Psoas muscle (tissue), 7 donors: ENCODE measurements at regions not wholly inside any gene's neighbourhood (a gene's known extent, or its start where the extent isn't known, plus 50 kb on each side); places are given as distances from the start of the nearest gene placed in this dataset.

ENCODE experiments used
- ATAC-seq, 4 donors: fragments of 200-7000 bp; cut with Tn5 transposase; one replicate each; pipeline ENCODE4 v1.9.1; 2020; ENCODE audit warnings: moderate library complexity in 3 of 4, mild to moderate bottlenecking in 2 of 4
- DNase-seq, 2 donors: peaks; one replicate each; pipeline ENCODE4 v3.0.0-alpha.2; 2020
- H3K27ac ChIP-seq: fragments of 200-600 bp; one replicate; pipeline ENCODE4 v1.8.0; 2022
- H3K27me3 ChIP-seq, 3 donors: fragments of 200-600 bp in 1 of 3; one replicate each; pipeline versions ENCODE4 v1.6.1 to v1.8.0; 2013 to 2022; ENCODE audit warnings: low read length in 2 of 3, mild to moderate bottlenecking in 2 of 3, moderate library complexity in 1 of 3; ENCODE audit not compliant: insufficient read depth in 3 of 3
- H3K36me3 ChIP-seq, 2 donors: fragments of 200-600 bp in 1 of 2; one replicate each; pipeline versions ENCODE4 v1.6.1 to v1.8.0; 2013 to 2022; ENCODE audit warnings: low read depth in 1 of 2, mild to moderate bottlenecking in 1 of 2, moderate library complexity in 1 of 2; ENCODE audit not compliant: insufficient read depth in 1 of 2
- H3K4me1 ChIP-seq: fragments of 200-600 bp; one replicate; pipeline ENCODE4 v1.8.0; 2022
- H3K4me3 ChIP-seq: fragments of 200-600 bp; one replicate; pipeline ENCODE4 v1.8.0; 2022; ENCODE audit warnings: mild to moderate bottlenecking
- H3K9me3 ChIP-seq: fragments of 200-600 bp; one replicate; pipeline ENCODE4 v1.8.0; 2022
- CTCF ChIP-seq: fragments of 200-600 bp; IDR thresholded peaks from one replicate; pipeline ENCODE4 v1.8.0; 2022; ENCODE audit warnings: antibody characterized with exemption
- WGBS, 3 donors: extraction: QIAGEN DNeasy Blood & Tissue Kit; methylation state at CpG; one replicate each; pipeline versions ENCODE4 v1.1.6 to v1.1.7; 2013; 5-methylcytosine and 5-hydroxymethylcytosine counted together
- intact Hi-C, 2 donors: fragments of 100-400 bp; cut with DNase I; formaldehyde crosslinking; loops; one replicate each; pipeline versions ENCODE4 v1.11.0 to v1.14.2; 2022
- donor health status: healthy with polysubstance abuse.
- donor health status: DM: no; HTN: no; CAD: no; lungs with moderate emphysema.
- donor health status: Bipolar disorder and iron deficiency.
- donor health status: healthy.
- donor health status: DM: yes; HTN: yes; CAD: no.
- donor health status: DM: no; HTN: no; CAD: no.
- donor health status: DM: yes; HTN: yes; CAD: no.

GRCh38 chr2:66014450-66014849 lies 420.5 kb upstream of the MEIS1 start:
- DNase-seq (no peak), ATAC-seq (no peak)
- Histone ChIP-seq H3K9me3 (no peaks in the 10 kb centered on the region), H3K36me3 (no peaks in the 10 kb centered on the region), H3K4me1 (no peaks in the 10 kb centered on the region), H3K27ac (no peak overlapping the region), H3K4me3 (no peak overlapping the region), H3K27me3 (no peaks in the 10 kb centered on the region)
- WGBS, 3 donors = 89 to 92% (median 91%) methylated on average over 6 of the region's 6 CpGs
- TF ChIP-seq CTCF = no peak
- intact Hi-C loops = no loop called here

GRCh38 chr2:66013456-66013855 lies 421.5 kb upstream of the MEIS1 start:
- H3K4me1 ChIP-seq = no peaks in the 10 kb centered on the region
- H3K9me3 ChIP-seq = no peaks in the 10 kb centered on the region
- intact Hi-C loops = no loop called here
- H3K4me3 ChIP-seq = no peak overlapping the region
- peak; percentile 29 for TF ChIP-seq CTCF
- H3K27me3 ChIP-seq = no peaks in the 10 kb centered on the region
- H3K36me3 ChIP-seq = no peaks in the 10 kb centered on the region
- ATAC-seq (no peak), DNase-seq (no peak)
- H3K27ac ChIP-seq = no peak overlapping the region

GRCh38 chr2:66003931-66004330 lies 431.0 kb upstream of the MEIS1 start:
- Histone ChIP-seq H3K9me3 (no peaks in the 10 kb centered on the region), H3K27me3 (peaks cover 0 to 2% (median 0%) of the 10 kb centered on the region in 3 donors), H3K27ac (no peak overlapping the region), H3K36me3 (no peaks in the 10 kb centered on the region), H3K4me3 (no peak overlapping the region), H3K4me1 (no peaks in the 10 kb centered on the region)
- no peak for TF ChIP-seq CTCF
- intact Hi-C loops = no loop called here
- DNase-seq = no peak
- ATAC-seq = no peak

GRCh38 chr2:66001538-66001937 lies 433.4 kb upstream of the MEIS1 start:
- no peak overlapping the region for H3K4me3 ChIP-seq
- 63 to 66% (median 64%) methylated on average over 2 of the region's 2 CpGs for WGBS, 3 donors

More at GRCh38 chr2:66001538-66001937, 433.4 kb upstream of the MEIS1 start:
- Histone ChIP-seq H3K36me3 (no peaks in the 10 kb centered on the region), H3K27me3 (peaks cover 0 to 2% (median 0%) of the 10 kb centered on the region in 3 donors), H3K9me3 (no peaks in the 10 kb centered on the region), H3K4me1 (no peaks in the 10 kb centered on the region), H3K27ac (no peak overlapping the region)
- intact Hi-C loops = no loop called here
- TF ChIP-seq CTCF = no peak
- DNase-seq (no peak), ATAC-seq (no peak)
